PC-3 (cell line): ENCODE measurements at regions not wholly inside any gene's neighbourhood (a gene's known extent, or its start where the extent isn't known, plus 50 kb on each side); places are given as distances from the start of the nearest gene placed in this dataset.

Source experiments
- ATAC-seq: fragments of 200-7000 bp; cut with Tn5 transposase; 2 replicates; pipeline ENCODE4 v1.9.1; 2020; ENCODE audit warnings: mild to moderate bottlenecking, moderate library complexity
- BruUV-seq: library from RNA; stranded (reverse); fragments of 400-500 nt; replicated peaks from 2 replicates; lab custom pipeline; 2021; lab: Mats Ljungman, UMichigan
- CTCF ChIA-PET: fragments of 300-600 bp; sonication (Branson Sonifier 250); formaldehyde crosslinking; loops from one replicate; lab custom pipeline; 2022; ENCODE audit warnings: antibody characterized with exemption; lab: Charles Lee
- POLR2A ChIA-PET: fragments of 300-600 bp; sonication (Branson Sonifier 250); formaldehyde crosslinking; loops from one replicate; lab custom pipeline; 2022; ENCODE audit warnings: antibody characterized with exemption; ENCODE audit not compliant: unreplicated experiment; lab: Charles Lee
- DNase-seq: peaks from one replicate; pipeline ENCODE4 v3.0.0-alpha.2; 2015
- H2AFZ ChIP-seq: fragments of 300-600 bp; sonication (generic); 2 replicates; pipeline ENCODE4 v1.6.0; 2016; ENCODE audit warnings: antibody characterized with exemption, low read length
- H3F3A ChIP-seq: fragments of 300-600 bp; sonication (generic); one replicate; pipeline ENCODE4 v1.6.0; 2017; ENCODE audit warnings: antibody characterized with exemption, low read length, control low read depth, mild to moderate bottlenecking; ENCODE audit not compliant: unreplicated experiment
- H3K27ac ChIP-seq: fragments of 300-600 bp; sonication (generic); 2 replicates; pipeline ENCODE4 v1.5.1; 2016; ENCODE audit warnings: mild to moderate bottlenecking, low read length
- H3K27me3 ChIP-seq: fragments of 300-600 bp; sonication (generic); 2 replicates; pipeline ENCODE4 v1.6.1; 2016; ENCODE audit warnings: low read length, mixed read lengths
- H3K36me3 ChIP-seq: fragments of 300-600 bp; sonication (generic); 2 replicates; pipeline ENCODE4 v1.6.1; 2016; ENCODE audit warnings: low read depth, mixed run types, low read length, mixed read lengths
- H3K4me1 ChIP-seq: fragments of 300-600 bp; sonication (generic); 2 replicates; pipeline ENCODE4 v1.5.1; 2016; ENCODE audit warnings: low read length; ENCODE audit not compliant: insufficient read depth
- H3K4me2 ChIP-seq: fragments of 300-600 bp; sonication (generic); 2 replicates; pipeline ENCODE4 v1.6.0; 2016; ENCODE audit warnings: low read length
- H3K4me3 ChIP-seq: fragments of 300-600 bp; sonication (generic); 2 replicates; pipeline ENCODE4 v1.5.1; 2016; ENCODE audit warnings: mild to moderate bottlenecking, low read length, mixed read lengths
- H3K79me2 ChIP-seq: fragments of 300-600 bp; sonication (generic); 2 replicates; pipeline ENCODE4 v1.6.1; 2017; ENCODE audit warnings: low read length, mixed read lengths
- H3K9ac ChIP-seq: fragments of 300-600 bp; sonication (generic); 2 replicates; pipeline ENCODE4 v1.6.0; 2016; ENCODE audit warnings: mild to moderate bottlenecking, low read length
- H3K9me2 ChIP-seq: fragments of 300-600 bp; sonication (generic); replicated peaks from 2 replicates; pipeline ENCODE4 v1.6.1; 2016; ENCODE audit warnings: mixed run types, low read length, mixed read lengths
- H3K9me3 ChIP-seq: fragments of 300-600 bp; sonication (generic); 2 replicates; pipeline ENCODE4 v1.6.1; 2016; ENCODE audit warnings: low read length, mixed read lengths
- H4K20me1 ChIP-seq: fragments of 300-600 bp; sonication (generic); 2 replicates; pipeline ENCODE4 v1.6.1; 2016; ENCODE audit warnings: low read length, mixed read lengths
- CTCF ChIP-seq: fragments of 300-600 bp; sonication (generic); conservative IDR thresholded peaks from 2 replicates; pipeline ENCODE4 v1.5.1; 2017; ENCODE audit warnings: antibody characterized with exemption, low read depth, mild to moderate bottlenecking, low read length
- EZH2 ChIP-seq: fragments of 300-600 bp; sonication (generic); IDR thresholded peaks from one replicate; pipeline ENCODE4 v1.6.1; 2017; ENCODE audit warnings: antibody characterized with exemption, mild to moderate bottlenecking, low read length; ENCODE audit not compliant: unreplicated experiment
- EZH2phosphoT487 ChIP-seq: fragments of 300-600 bp; sonication (generic); IDR thresholded peaks from 2 replicates; pipeline ENCODE4 v1.6.1; 2018; ENCODE audit warnings: mild to moderate bottlenecking, antibody characterized with exemption, low read length, borderline replicate concordance
- intact Hi-C: fragments of 100-400 bp; cut with micrococcal nuclease; formaldehyde crosslinking; loops from 2 replicates; pipeline ENCODE4 v1.9.0; 2023

- CTCF ChIA-PET: no interaction called here
- ATAC-seq: no peak
- H3K4me2 ChIP-seq: no peak overlapping the region
- peaks cover 2% of the 10 kb centered on the region; the same call in 1 of the 2 replicates for H3K4me1 ChIP-seq
- H3K36me3 ChIP-seq: peaks cover 7% of the 10 kb centered on the region; the same call in 1 of the 2 replicates
- no peaks in the 10 kb centered on the region for H3K9me2 ChIP-seq
- no peak for DNase-seq
- no peaks in the 10 kb centered on the region for H3F3A ChIP-seq
- POLR2A ChIA-PET: no interaction called here
- H3K9me3 ChIP-seq: no peaks in the 10 kb centered on the region
- no peak overlapping the region for H3K27ac ChIP-seq
- intact Hi-C loops: no loop called here
- H2AFZ ChIP-seq: no peak overlapping the region
- no TSS peak for BruUV-seq
- H3K9ac ChIP-seq: no peak overlapping the region
- H3K4me3 ChIP-seq: no peak overlapping the region
- H3K27me3 ChIP-seq: no peaks in the 10 kb centered on the region
- TF ChIP-seq CTCF: no peak
- TF ChIP-seq EZH2: no peak
- TF ChIP-seq EZH2phosphoT487: no peak
- no peaks in the 10 kb centered on the region for H3K79me2 ChIP-seq
- H4K20me1 ChIP-seq: no peaks in the 10 kb centered on the region
Observed at GRCh38 chr10:94138391-94138790, 144.7 kb downstream of the PLCE1 start.

DNA sequence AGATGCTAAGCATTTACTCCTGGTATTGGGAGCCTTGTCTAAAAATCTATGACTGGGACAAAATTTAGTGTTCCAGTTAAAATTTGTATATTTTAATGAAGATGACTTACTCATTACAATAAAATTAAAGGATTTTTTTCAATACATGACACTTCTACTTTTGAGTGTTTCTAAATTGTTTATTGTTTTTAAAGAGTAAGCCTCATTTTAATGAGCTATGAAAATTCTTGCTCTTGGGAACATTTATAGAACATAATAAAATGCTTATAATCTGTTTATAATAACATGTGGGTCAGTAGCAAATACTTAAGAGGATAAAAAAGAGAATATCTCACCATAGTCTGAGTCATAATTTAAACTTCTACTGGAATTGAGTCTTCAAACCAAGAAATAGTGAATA is 149.5 kb downstream of the PLCE1 start:
- Histone ChIP-seq H2AFZ (no peak overlapping the region), H3K27ac (no peak overlapping the region), H3K4me1 (no peaks in the 10 kb centered on the region), H3K9me2 (no peaks in the 10 kb centered on the region), H3K4me2 (no peak overlapping the region), H3F3A (no peaks in the 10 kb centered on the region), H3K9ac (no peak overlapping the region), H4K20me1 (no peaks in the 10 kb centered on the region), H3K36me3 (peaks cover 8% of the 10 kb centered on the region), H3K27me3 (no peaks in the 10 kb centered on the region), H3K79me2 (no peaks in the 10 kb centered on the region), H3K9me3 (no peaks in the 10 kb centered on the region), H3K4me3 (no peak overlapping the region)
- ChIA-PET POLR2A (no interaction called here), CTCF (no interaction called here)
- no TSS peak for BruUV-seq
- ATAC-seq: no peak
- intact Hi-C loops: no loop called here
- no peak for DNase-seq
- no peak for TF ChIP-seq CTCF
- TF ChIP-seq EZH2: no peak
- no peak for TF ChIP-seq EZH2phosphoT487

- Histone ChIP-seq H2AFZ (no peak overlapping the region), H3F3A (no peaks in the 10 kb centered on the region), H3K27me3 (no peaks in the 10 kb centered on the region), H3K4me1 (no peaks in the 10 kb centered on the region), H3K4me2 (no peak overlapping the region), H3K36me3 (peaks cover 8% of the 10 kb centered on the region), H3K27ac (no peak overlapping the region), H4K20me1 (no peaks in the 10 kb centered on the region), H3K9me3 (no peaks in the 10 kb centered on the region), H3K4me3 (no peak overlapping the region), H3K9me2 (no peaks in the 10 kb centered on the region), H3K9ac (no peak overlapping the region), H3K79me2 (no peaks in the 10 kb centered on the region)
- TF ChIP-seq CTCF (no peak), EZH2 (no peak), EZH2phosphoT487 (no peak)
- ATAC-seq (no peak), DNase-seq (no peak)
- POLR2A ChIA-PET: no interaction called here
- intact Hi-C loops: no loop called here
- CTCF ChIA-PET: no interaction called here
- no TSS peak for BruUV-seq
Observed at GRCh38 chr10:94146313-94146712, 152.6 kb downstream of the PLCE1 start.
